ENCODE measurements at regions not wholly inside any gene's neighbourhood (a gene's known extent, or its start where the extent isn't known, plus 50 kb on each side); places are given as distances from the start of the nearest gene placed in this dataset.
"Not testable (repeated sequence)": the region's sequence is repeated elsewhere in the genome, so short reads cannot be mapped to it uniquely, and the experiment has no call there.

GRCh38 chrX:113793563-113793962 lies 790.3 kb upstream of the HTR2C start:
- FAIRE-seq (no peak), DNase-seq (ENCODE audit: extremely low spot score, insufficient read length, low read depth) (no peak)

- FAIRE-seq, result no peak
- DNase-seq (ENCODE audit: extremely low spot score, insufficient read length, low read depth), result no peak
Measured at GRCh38 chrX:113790987-113791386, 792.9 kb upstream of the HTR2C start.

GRCh38 chrX:113784754-113785153 lies 799.1 kb upstream of the HTR2C start:
- not testable (repeated sequence) for FAIRE-seq; DNase-seq (ENCODE audit: extremely low spot score, insufficient read length, low read depth)

- DNase-seq (ENCODE audit: extremely low spot score, insufficient read length, low read depth), result no peak
- no peak for FAIRE-seq
Measured at GRCh38 chrX:113770806-113771205, 813.1 kb upstream of the HTR2C start.

- DNase-seq (ENCODE audit: extremely low spot score, insufficient read length, low read depth), result no peak
- FAIRE-seq, result no peak
Measured at GRCh38 chrX:113770071-113770470, 813.8 kb upstream of the HTR2C start.

- FAIRE-seq, result no peak
- DNase-seq (ENCODE audit: extremely low spot score, insufficient read length, low read depth), result no peak
Measured at GRCh38 chrX:113759422-113759821, 824.5 kb upstream of the HTR2C start.

- peak; percentile 56 for FAIRE-seq
- no peak for DNase-seq (ENCODE audit: extremely low spot score, insufficient read length, low read depth)
Measured at GRCh38 chrX:113747274-113747973, 836.5 kb upstream of the HTR2C start.

- FAIRE-seq (peak; percentile 80), DNase-seq (ENCODE audit: extremely low spot score, insufficient read length, low read depth) (no peak)
Measured at GRCh38 chrX:113743069-113743468, 840.8 kb upstream of the HTR2C start.

- DNase-seq (ENCODE audit: extremely low spot score, insufficient read length, low read depth) (no peak), FAIRE-seq (peak; percentile 59)
Measured at GRCh38 chrX:113741744-113742143, 842.1 kb upstream of the HTR2C start.

GRCh38 chrX:113728937-113729336 lies 854.9 kb upstream of the HTR2C start:
- FAIRE-seq, result no peak
- no peak for DNase-seq (ENCODE audit: extremely low spot score, insufficient read length, low read depth)

GRCh38 chrX:113726898-113727297 lies 857.0 kb upstream of the HTR2C start:
- no peak for DNase-seq (ENCODE audit: extremely low spot score, insufficient read length, low read depth)
- peak; percentile 81 for FAIRE-seq

- DNase-seq (ENCODE audit: extremely low spot score, insufficient read length, low read depth) (no peak), FAIRE-seq (no peak)
Measured at GRCh38 chrX:113726466-113726865, 857.4 kb upstream of the HTR2C start.

- FAIRE-seq, result peak; percentile 56
- DNase-seq (ENCODE audit: extremely low spot score, insufficient read length, low read depth), result no peak
Measured at GRCh38 chrX:113726009-113726408, 857.9 kb upstream of the HTR2C start.

- no peak for DNase-seq (ENCODE audit: extremely low spot score, insufficient read length, low read depth)
- FAIRE-seq, result no peak
Measured at GRCh38 chrX:113699939-113700338, 859.3 kb upstream of the AMOT start.

- no peak for FAIRE-seq
- no peak for DNase-seq (ENCODE audit: extremely low spot score, insufficient read length, low read depth)
Measured at GRCh38 chrX:113675278-113675677, 834.6 kb upstream of the AMOT start.

- no peak for DNase-seq (ENCODE audit: extremely low spot score, insufficient read length, low read depth)
- FAIRE-seq, result no peak
Measured at GRCh38 chrX:113651306-113651705, 810.7 kb upstream of the AMOT start.

- no peak for DNase-seq (ENCODE audit: extremely low spot score, insufficient read length, low read depth)
- no peak for FAIRE-seq
Measured at GRCh38 chrX:113644426-113644825, 803.8 kb upstream of the AMOT start.

GRCh38 chrX:113634565-113634964 lies 793.9 kb upstream of the AMOT start:
- FAIRE-seq (no peak), DNase-seq (ENCODE audit: extremely low spot score, insufficient read length, low read depth) (no peak)

- FAIRE-seq (no peak), DNase-seq (ENCODE audit: extremely low spot score, insufficient read length, low read depth) (no peak)
Measured at GRCh38 chrX:113629326-113629725, 788.7 kb upstream of the AMOT start.

GRCh38 chrX:113594123-113594841 lies 753.7 kb upstream of the AMOT start:
- DNase-seq (ENCODE audit: extremely low spot score, insufficient read length, low read depth), result no peak
- no peak for FAIRE-seq

GRCh38 chrX:113586281-113586898 lies 745.8 kb upstream of the AMOT start:
- DNase-seq (ENCODE audit: extremely low spot score, insufficient read length, low read depth) (no peak), FAIRE-seq (no peak)
